Hepatocyte (in vitro differentiated cells): ENCODE measurements at regions not wholly inside any gene's neighbourhood (a gene's known extent, or its start where the extent isn't known, plus 50 kb on each side); places are given as distances from the start of the nearest gene placed in this dataset.

ENCODE experiments used
- DNase-seq: peaks from one replicate; pipeline ENCODE4 v3.0.0-alpha.2; 2016; ENCODE audit warnings: low spot score
- H2AFZ ChIP-seq: fragments of 200-600 bp; sonication (generic); 2 replicates; pipeline ENCODE4 v1.6.0; 2016; ENCODE audit warnings: antibody characterized with exemption, mild to moderate bottlenecking
- H3K27ac ChIP-seq: fragments of 200-600 bp; sonication (generic); 2 replicates; pipeline ENCODE4 v1.5.1; 2016; ENCODE audit warnings: mild to moderate bottlenecking
- H3K27me3 ChIP-seq: fragments of 200-600 bp; sonication (generic); 2 replicates; pipeline ENCODE4 v1.6.1; 2016
- H3K36me3 ChIP-seq: fragments of 200-600 bp; sonication (generic); replicated peaks from 2 replicates; pipeline ENCODE4 v1.5.1; 2016; ENCODE audit warnings: low read depth; ENCODE audit not compliant: insufficient read depth
- H3K4me1 ChIP-seq: fragments of 200-600 bp; sonication (generic); 2 replicates; pipeline ENCODE4 v1.5.1; 2016; ENCODE audit warnings: mild to moderate bottlenecking, moderate library complexity; ENCODE audit not compliant: insufficient read depth
- H3K4me2 ChIP-seq: fragments of 200-600 bp; sonication (generic); 2 replicates; pipeline ENCODE4 v1.6.0; 2016
- H3K4me3 ChIP-seq: fragments of 200-600 bp; sonication (generic); 2 replicates; pipeline ENCODE4 v1.5.1; 2016; ENCODE audit warnings: mild to moderate bottlenecking
- H3K79me2 ChIP-seq: fragments of 200-600 bp; sonication (generic); 2 replicates; pipeline ENCODE4 v1.6.0; 2017; ENCODE audit warnings: mild to moderate bottlenecking
- H3K9me2 ChIP-seq: fragments of 200-600 bp; sonication (generic); replicated peaks from 2 replicates; pipeline ENCODE4 v1.6.0; 2017; ENCODE audit warnings: mild to moderate bottlenecking; ENCODE audit not compliant: insufficient read depth
- H3K9me3 ChIP-seq: fragments of 200-600 bp; sonication (generic); 2 replicates; pipeline ENCODE4 v1.5.1; 2016; ENCODE audit warnings: low read depth, mild to moderate bottlenecking
- H4K20me1 ChIP-seq: fragments of 200-600 bp; sonication (generic); 2 replicates; pipeline ENCODE4 v1.6.0; 2016; ENCODE audit warnings: mild to moderate bottlenecking; ENCODE audit not compliant: insufficient read depth, poor library complexity, severe bottlenecking
- CTCF ChIP-seq: fragments of 200-600 bp; sonication (generic); IDR thresholded peaks from 2 replicates; pipeline ENCODE4 v1.5.1; 2016; ENCODE audit warnings: antibody characterized with exemption, mild to moderate bottlenecking; ENCODE audit not compliant: poor library complexity
- EZH2 ChIP-seq: fragments of 200-600 bp; sonication (generic); IDR thresholded peaks from 2 replicates; pipeline ENCODE4 v1.6.1; 2016; ENCODE audit warnings: antibody characterized with exemption, mild to moderate bottlenecking, borderline replicate concordance
- EZH2phosphoT487 ChIP-seq: fragments of 200-600 bp; sonication (generic); IDR thresholded peaks from one replicate; pipeline ENCODE4 v1.6.1; 2018; ENCODE audit warnings: antibody characterized with exemption, mild to moderate bottlenecking, low read depth, moderate library complexity; ENCODE audit not compliant: unreplicated experiment, severe bottlenecking
- WGBS: methylation state at CpG from one replicate; pipeline ENCODE4 v1.1.6; 2016; ENCODE audit warnings: low lambda C conversion rate; ENCODE audit errors: missing lambda C conversion rate; 5-methylcytosine and 5-hydroxymethylcytosine counted together

- no peaks in the 10 kb centered on the region for H3K79me2 ChIP-seq
- H3K4me3 ChIP-seq: no peak overlapping the region
- H3K9me3 ChIP-seq: no peaks in the 10 kb centered on the region
- no peaks in the 10 kb centered on the region for H3K4me1 ChIP-seq
- TF ChIP-seq EZH2phosphoT487: no peak
- TF ChIP-seq CTCF: no peak
- TF ChIP-seq EZH2: no peak
- no peaks in the 10 kb centered on the region for H3K9me2 ChIP-seq
- no peak overlapping the region for H3K27ac ChIP-seq
- DNase-seq: no peak
- no peak overlapping the region for H3K4me2 ChIP-seq
- no peak overlapping the region for H2AFZ ChIP-seq
- H4K20me1 ChIP-seq: no peaks in the 10 kb centered on the region
- H3K27me3 ChIP-seq: no peaks in the 10 kb centered on the region
- no peaks in the 10 kb centered on the region for H3K36me3 ChIP-seq
Measured at GRCh38 chr4:153887217-153887616, 98.3 kb upstream of the SFRP2 start.

DNA sequence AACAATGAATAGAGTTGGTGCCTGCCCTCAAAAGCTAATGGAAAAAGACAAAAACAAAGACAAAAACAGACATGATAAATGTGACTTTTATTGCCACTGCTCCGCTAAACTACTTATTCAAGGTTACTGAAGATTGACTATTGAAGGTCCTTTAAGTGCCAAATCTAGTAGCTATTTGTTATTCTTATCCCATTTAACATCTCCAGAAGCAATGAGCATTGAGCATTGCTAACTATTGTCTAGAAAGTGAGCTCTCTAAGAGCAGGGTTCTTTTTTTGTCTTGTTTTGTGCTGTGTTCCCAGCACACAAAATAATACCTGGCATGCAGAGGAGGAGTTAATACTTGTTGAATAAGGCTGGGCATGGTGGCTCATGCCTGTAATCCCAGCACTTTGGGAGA is 95.4 kb upstream of the SFRP2 start:
- Histone ChIP-seq H3K4me1 (no peaks in the 10 kb centered on the region), H4K20me1 (no peaks in the 10 kb centered on the region), H2AFZ (no peak overlapping the region), H3K9me2 (no peaks in the 10 kb centered on the region), H3K4me2 (no peak overlapping the region), H3K36me3 (no peaks in the 10 kb centered on the region), H3K4me3 (no peak overlapping the region), H3K27ac (no peak overlapping the region), H3K27me3 (no peaks in the 10 kb centered on the region), H3K9me3 (no peaks in the 10 kb centered on the region), H3K79me2 (no peaks in the 10 kb centered on the region)
- 94% methylated on average over 1 of the region's 1 CpG for WGBS
- no peak for TF ChIP-seq EZH2phosphoT487
- TF ChIP-seq CTCF: no peak
- no peak for DNase-seq

GRCh38 chr4:153880983-153881382 is 92.1 kb upstream of the SFRP2 start:
- Histone ChIP-seq H3K27me3 (no peaks in the 10 kb centered on the region), H3K4me1 (no peaks in the 10 kb centered on the region), H3K27ac (no peak overlapping the region), H3K9me3 (no peaks in the 10 kb centered on the region), H3K4me2 (no peak overlapping the region), H3K4me3 (no peak overlapping the region), H4K20me1 (no peaks in the 10 kb centered on the region), H3K79me2 (no peaks in the 10 kb centered on the region), H2AFZ (no peak overlapping the region), H3K36me3 (no peaks in the 10 kb centered on the region), H3K9me2 (no peaks in the 10 kb centered on the region)
- WGBS: 100% methylated on average over 2 of the region's 2 CpGs
- DNase-seq: no peak
- TF ChIP-seq EZH2: no peak
- TF ChIP-seq CTCF: no peak
- no peak for TF ChIP-seq EZH2phosphoT487

DNA sequence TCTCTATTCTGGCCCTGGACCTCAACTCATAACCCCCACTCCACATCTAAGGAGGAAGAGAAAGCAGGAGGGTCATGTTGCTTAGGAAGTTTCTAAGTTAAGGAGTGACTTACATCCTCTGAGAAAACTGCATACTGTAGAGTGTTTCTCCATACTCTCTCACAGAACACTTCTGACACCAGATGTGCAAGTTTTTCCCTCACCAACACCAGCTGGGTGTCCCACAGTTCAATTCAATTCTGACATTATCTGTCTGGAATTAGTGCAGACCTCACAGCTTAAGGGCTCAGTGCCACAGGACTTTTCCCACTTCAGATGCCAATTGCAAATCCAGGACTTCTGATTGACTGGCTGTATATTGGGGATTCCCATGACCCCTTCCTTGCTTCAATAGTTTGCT is 89.0 kb upstream of the SFRP2 start:
- Histone ChIP-seq H3K27ac (no peak overlapping the region), H3K79me2 (no peaks in the 10 kb centered on the region), H3K9me2 (peaks cover 2% of the 10 kb centered on the region), H3K4me3 (no peak overlapping the region), H3K9me3 (no peaks in the 10 kb centered on the region), H4K20me1 (no peaks in the 10 kb centered on the region), H3K36me3 (no peaks in the 10 kb centered on the region), H3K4me1 (no peaks in the 10 kb centered on the region), H3K27me3 (no peaks in the 10 kb centered on the region), H2AFZ (no peak overlapping the region), H3K4me2 (no peak overlapping the region)
- no peak for DNase-seq
- no peak for TF ChIP-seq CTCF
- no peak for TF ChIP-seq EZH2
